GM23338 (cell line): ENCODE measurements at regions not wholly inside any gene's neighbourhood (a gene's known extent, or its start where the extent isn't known, plus 50 kb on each side); places are given as distances from the start of the nearest gene placed in this dataset.

Experiments
- ATAC-seq: fragments of 200-7000 bp; cut with Tn5 transposase; 3 replicates; pipeline ENCODE4 v1.9.1; 2020
- DNase-seq: peaks from one replicate; pipeline ENCODE4 v3.0.0-alpha.2; 2015; ENCODE audit warnings: low spot score
- H2AFZ ChIP-seq: fragments of 200-600 bp; sonication (generic); 2 replicates; pipeline ENCODE4 v1.8.0; 2016; ENCODE audit warnings: antibody characterized with exemption, mild to moderate bottlenecking, moderate library complexity
- H3F3A ChIP-seq: fragments of 200-600 bp; sonication (generic); replicated peaks from 2 replicates; pipeline ENCODE4 v1.8.0; 2017; ENCODE audit warnings: antibody characterized with exemption, mixed run types, low read depth
- H3K27ac ChIP-seq: fragments of 200-600 bp; sonication (generic); 2 replicates; pipeline ENCODE4 v1.6.1; 2016; ENCODE audit warnings: low read depth
- H3K27me3 ChIP-seq: fragments of 200-600 bp; sonication (generic); 2 replicates; pipeline ENCODE4 v1.8.0; 2016; ENCODE audit warnings: mild to moderate bottlenecking, mixed run types, moderate library complexity; ENCODE audit not compliant: insufficient read depth
- H3K36me3 ChIP-seq: fragments of 200-600 bp; sonication (generic); 2 replicates; pipeline ENCODE4 v1.8.0; 2016; ENCODE audit warnings: mild to moderate bottlenecking; ENCODE audit not compliant: insufficient read depth
- H3K4me1 ChIP-seq: fragments of 200-600 bp; sonication (generic); 2 replicates; pipeline ENCODE4 v1.8.0; 2016; ENCODE audit warnings: mild to moderate bottlenecking, moderate library complexity; ENCODE audit not compliant: insufficient read depth
- H3K4me2 ChIP-seq: fragments of 200-600 bp; sonication (generic); 2 replicates; pipeline ENCODE4 v1.7.1; 2017; ENCODE audit warnings: mixed run types
- H3K4me3 ChIP-seq: fragments of 200-600 bp; sonication (generic); 2 replicates; pipeline ENCODE4 v1.6.1; 2016; ENCODE audit warnings: mixed run types
- H3K79me2 ChIP-seq: fragments of 200-600 bp; sonication (generic); replicated peaks from 2 replicates; pipeline ENCODE4 v1.8.0; 2017; ENCODE audit warnings: mild to moderate bottlenecking; ENCODE audit not compliant: insufficient read depth
- H3K9me2 ChIP-seq: fragments of 200-600 bp; sonication (generic); 2 replicates; pipeline ENCODE4 v1.8.0; 2017; ENCODE audit not compliant: insufficient read depth
- H4K20me1 ChIP-seq: fragments of 200-600 bp; sonication (generic); replicated peaks from 2 replicates; pipeline ENCODE4 v1.8.0; 2017; ENCODE audit warnings: mild to moderate bottlenecking; ENCODE audit not compliant: insufficient read depth
- H3K27ac Mint-ChIP-seq: 2 replicates; pipeline ENCODE4 v1.8.0; 2020; ENCODE audit warnings: inconsistent platforms, mild to moderate bottlenecking, moderate library complexity, mixed read lengths
- H3K27me3 Mint-ChIP-seq: 3 replicates; pipeline ENCODE4 v1.8.0; 2022; ENCODE audit warnings: low read depth, mild to moderate bottlenecking, moderate library complexity, mixed read lengths, inconsistent platforms; ENCODE audit not compliant: insufficient read depth, poor library complexity
- H3K36me3 Mint-ChIP-seq: 3 replicates; pipeline ENCODE4 v1.8.0; 2021; ENCODE audit warnings: low read depth, mild to moderate bottlenecking, inconsistent platforms, moderate library complexity, mixed read lengths
- H3K4me1 Mint-ChIP-seq: 3 replicates; pipeline ENCODE4 v1.8.0; 2020; ENCODE audit warnings: mild to moderate bottlenecking, inconsistent platforms, mixed read lengths
- H3K4me3 Mint-ChIP-seq: 3 replicates; pipeline ENCODE4 v1.8.0; 2021; ENCODE audit warnings: moderate library complexity, mild to moderate bottlenecking, inconsistent platforms, mixed read lengths
- H3K9me3 Mint-ChIP-seq: 3 replicates; pipeline ENCODE4 v1.8.0; 2020; ENCODE audit warnings: moderate library complexity, mild to moderate bottlenecking, inconsistent platforms, mixed read lengths
- CREB1 ChIP-seq: fragments of 250-450 bp; sonication (Bioruptor Pico); IDR thresholded peaks from 2 replicates; pipeline ENCODE4 v1.5.0; 2020; ENCODE audit warnings: low read depth, mild to moderate bottlenecking, moderate library complexity
- CTCF ChIP-seq, 2 experiments: fragments of 200-600 bp in 1 of 2; sonication (generic) in 1 of 2; conservative IDR thresholded peaks; 2 replicates each; pipeline versions ENCODE4 v1.5.1 to v1.6.1; 2016 to 2017; ENCODE audit warnings: antibody characterized with exemption in 2 of 2, low read depth in 2 of 2, mild to moderate bottlenecking in 2 of 2, moderate library complexity in 1 of 2
- ETS1 ChIP-seq: IDR thresholded peaks from 2 replicates; pipeline ENCODE4 v1.6.1; 2016; ENCODE audit warnings: antibody characterized with exemption
- EZH2phosphoT487 ChIP-seq: fragments of 200-600 bp; sonication (generic); IDR thresholded peaks from one replicate; pipeline ENCODE4 v1.8.1; 2018; ENCODE audit warnings: antibody characterized with exemption; ENCODE audit not compliant: unreplicated experiment
- JUNB ChIP-seq: IDR thresholded peaks from one replicate; pipeline ENCODE4 v1.6.1; 2016; ENCODE audit warnings: antibody characterized with exemption; ENCODE audit not compliant: unreplicated experiment
- NANOG ChIP-seq: IDR thresholded peaks from 2 replicates; pipeline ENCODE4 v1.6.1; 2016; ENCODE audit warnings: antibody characterized with exemption, borderline replicate concordance
- POLR2AphosphoS5 ChIP-seq: IDR thresholded peaks from 2 replicates; pipeline ENCODE4 v1.6.1; 2016; ENCODE audit warnings: antibody characterized with exemption, low read depth
- STAT1 ChIP-seq: IDR thresholded peaks from one replicate; pipeline ENCODE4 v1.6.1; 2016; ENCODE audit warnings: antibody characterized with exemption; ENCODE audit not compliant: unreplicated experiment
- ZNF114 ChIP-seq: fragments of 250-450 bp; sonication (Bioruptor Pico); IDR thresholded peaks from 2 replicates; pipeline ENCODE4 v1.5.0; 2020; ENCODE audit warnings: mild to moderate bottlenecking, moderate library complexity

- Mint-ChIP-seq H3K4me1 (peaks cover 13% of the 10 kb centered on the region), H3K4me3 (no peak overlapping the region), H3K36me3 (no peaks in the 10 kb centered on the region), H3K27ac (no peak overlapping the region), H3K27me3 (no peaks in the 10 kb centered on the region), H3K9me3 (no peaks in the 10 kb centered on the region)
- DNase-seq (peak; percentile 15), ATAC-seq (no peak)
- Histone ChIP-seq H3K9me2 (peaks cover 8% of the 10 kb centered on the region; the same call in 1 of the 2 replicates), H3K27me3 (no peaks in the 10 kb centered on the region), H3F3A (no peaks in the 10 kb centered on the region), H2AFZ (peak overlapping the region; percentile 74), H3K36me3 (no peaks in the 10 kb centered on the region), H3K4me2 (no peak overlapping the region), H3K4me3 (no peak overlapping the region), H3K27ac (no peak overlapping the region), H3K79me2 (no peaks in the 10 kb centered on the region), H3K4me1 (0 out of 2 replicates have a peak, but pooled peaks cover 15% of the 10 kb centered on the region), H4K20me1 (no peaks in the 10 kb centered on the region)
- TF ChIP-seq NANOG (no peak), STAT1 (no peak), CREB1 (CRISPR knock-in tag) (no peak)
These were observed 302.6 kb upstream of the RRP15 start for GRCh38 chr1:217982331-217983050.

- H3K4me1 ChIP-seq = 0 out of 2 replicates have a peak, but pooled peaks cover 10% of the 10 kb centered on the region
- H3K4me3 ChIP-seq = no peak overlapping the region
- peaks cover 8% of the 10 kb centered on the region for H3K4me1 Mint-ChIP-seq
- no peaks in the 10 kb centered on the region for H3K27me3 Mint-ChIP-seq
- no peak for TF ChIP-seq CREB1 (CRISPR knock-in tag)
- TF ChIP-seq CTCF (conservative IDR thresholded peaks at IDR 0.05; ENCODE audit: low read depth in 2 of 2) = no peak
- no peak for TF ChIP-seq ZNF114 (CRISPR knock-in tag)
- no peak for TF ChIP-seq POLR2AphosphoS5
- TF ChIP-seq ETS1 = no peak
- TF ChIP-seq EZH2phosphoT487 = no peak
- no peak for TF ChIP-seq NANOG
- no peak for TF ChIP-seq JUNB
- H3K36me3 Mint-ChIP-seq = no peaks in the 10 kb centered on the region
- DNase-seq (peak; percentile 21), ATAC-seq (0 out of 3 replicates have a peak, but pooled peaks have one; percentile 28)
- H3K9me2 ChIP-seq = peaks cover 8% of the 10 kb centered on the region; the same call in 1 of the 2 replicates
- H4K20me1 ChIP-seq = 0 out of 2 replicates have a peak, but pooled peaks cover 2% of the 10 kb centered on the region
- H3K27me3 ChIP-seq = no peaks in the 10 kb centered on the region
- H3K27ac ChIP-seq = no peak overlapping the region
- no peaks in the 10 kb centered on the region for H3K79me2 ChIP-seq
- H3K36me3 ChIP-seq = no peaks in the 10 kb centered on the region
- H3K27ac Mint-ChIP-seq = no peak overlapping the region
- H2AFZ ChIP-seq = peak overlapping the region; percentile 74
- no peak overlapping the region for H3K4me2 ChIP-seq
- no peak overlapping the region for H3K4me3 Mint-ChIP-seq
- no peaks in the 10 kb centered on the region for H3K9me3 Mint-ChIP-seq
- H3F3A ChIP-seq = no peaks in the 10 kb centered on the region
These were observed 302.1 kb upstream of the RRP15 start for GRCh38 chr1:217983051-217983375.
